ENCODE measurements at regions not wholly inside any gene's neighbourhood (a gene's known extent, or its start where the extent isn't known, plus 50 kb on each side); places are given as distances from the start of the nearest gene placed in this dataset.

DNA sequence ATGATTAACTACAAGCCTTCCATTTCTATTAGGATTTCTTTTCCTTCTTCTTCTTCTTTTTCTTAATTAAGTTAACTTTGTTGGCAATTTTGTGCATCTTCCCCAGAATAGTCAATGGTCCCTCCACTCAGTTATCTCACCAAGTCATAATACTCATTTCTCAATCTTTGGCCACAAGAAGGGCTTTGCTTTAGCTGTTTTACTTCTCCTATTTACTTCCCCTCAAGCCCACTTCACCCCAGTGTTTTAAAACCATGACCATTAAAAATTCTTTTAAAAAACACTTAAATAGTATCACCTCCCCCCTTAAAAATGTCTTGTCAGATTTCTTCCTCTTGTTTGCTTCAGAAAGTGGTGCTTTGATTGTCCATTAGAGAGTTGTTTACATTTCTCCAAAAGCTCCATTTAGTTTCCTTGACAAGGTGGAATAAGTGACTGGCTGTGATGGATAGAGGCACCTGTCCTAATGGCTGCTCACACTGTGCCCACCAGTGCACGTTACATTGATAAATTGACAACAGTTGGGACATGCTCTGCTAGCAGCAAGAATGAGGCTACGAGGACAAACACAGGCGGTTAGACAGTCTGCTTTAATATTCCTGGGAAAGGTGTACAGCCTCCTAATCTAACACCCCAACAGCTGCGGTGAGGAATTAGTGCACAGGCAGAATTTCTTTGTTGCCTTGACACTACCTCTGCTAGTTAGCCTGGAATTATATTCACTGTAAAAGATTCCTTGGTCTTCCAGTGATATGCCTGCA lies 354.7 kb downstream of the LMO4 start:
- H3K9me3 ChIP-seq (ENCODE audit: control insufficient read depth, insufficient read depth, low read depth, low read length) = no peaks in the 10 kb centered on the region
- CTCF ChIA-PET = no interaction called here
- no peak for TF ChIP-seq SIN3A (IDR thresholded peaks at IDR 0.05; ENCODE audit: borderline replicate concordance, insufficient read depth, low read depth, low read length)
- TF ChIP-seq, protein P1, sequence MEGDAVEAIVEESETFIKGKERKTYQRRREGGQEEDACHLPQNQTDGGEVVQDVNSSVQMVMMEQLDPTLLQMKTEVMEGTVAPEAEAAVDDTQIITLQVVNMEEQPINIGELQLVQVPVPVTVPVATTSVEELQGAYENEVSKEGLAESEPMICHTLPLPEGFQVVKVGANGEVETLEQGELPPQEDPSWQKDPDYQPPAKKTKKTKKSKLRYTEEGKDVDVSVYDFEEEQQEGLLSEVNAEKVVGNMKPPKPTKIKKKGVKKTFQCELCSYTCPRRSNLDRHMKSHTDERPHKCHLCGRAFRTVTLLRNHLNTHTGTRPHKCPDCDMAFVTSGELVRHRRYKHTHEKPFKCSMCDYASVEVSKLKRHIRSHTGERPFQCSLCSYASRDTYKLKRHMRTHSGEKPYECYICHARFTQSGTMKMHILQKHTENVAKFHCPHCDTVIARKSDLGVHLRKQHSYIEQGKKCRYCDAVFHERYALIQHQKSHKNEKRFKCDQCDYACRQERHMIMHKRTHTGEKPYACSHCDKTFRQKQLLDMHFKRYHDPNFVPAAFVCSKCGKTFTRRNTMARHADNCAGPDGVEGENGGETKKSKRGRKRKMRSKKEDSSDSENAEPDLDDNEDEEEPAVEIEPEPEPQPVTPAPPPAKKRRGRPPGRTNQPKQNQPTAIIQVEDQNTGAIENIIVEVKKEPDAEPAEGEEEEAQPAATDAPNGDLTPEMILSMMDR (IDR thresholded peaks at IDR 0.05) = peak; percentile 5; the same call in 1 of the 2 replicates
- no peak for TF ChIP-seq POLR2AphosphoS5 (IDR thresholded peaks at IDR 0.05; ENCODE audit: low read depth, low read length)
- H3K36me3 ChIP-seq (ENCODE audit: control insufficient read depth, insufficient read depth, low read length) = no peaks in the 10 kb centered on the region
- BruUV-seq (replicated peaks) = no TSS peak
- no peaks in the 10 kb centered on the region for H3K27me3 ChIP-seq (ENCODE audit: control insufficient read depth, insufficient read depth, low read length)
- POLR2A ChIA-PET = no interaction called here
- DNase-seq (ENCODE audit: low read depth, low spot score) (no peak), ATAC-seq (no peak)
- no peak overlapping the region for H3K27ac ChIP-seq (ENCODE audit: low read length)
- H3K4me3 ChIP-seq (ENCODE audit: low read depth in 2 of 2, low read length in 2 of 2) = no peak overlapping the region
- H3K4me1 ChIP-seq (ENCODE audit: control insufficient read depth, insufficient read depth, low read length) = no peaks in the 10 kb centered on the region
- intact Hi-C loops (cut with micrococcal nuclease; ENCODE audit: unreplicated experiment) = no loop called here
- in situ Hi-C loops (cut with HindIII; ENCODE audit: low pct_unique_long_range_greater_than_20kb, low sequenced_read_pairs) = no loop called here

DNA sequence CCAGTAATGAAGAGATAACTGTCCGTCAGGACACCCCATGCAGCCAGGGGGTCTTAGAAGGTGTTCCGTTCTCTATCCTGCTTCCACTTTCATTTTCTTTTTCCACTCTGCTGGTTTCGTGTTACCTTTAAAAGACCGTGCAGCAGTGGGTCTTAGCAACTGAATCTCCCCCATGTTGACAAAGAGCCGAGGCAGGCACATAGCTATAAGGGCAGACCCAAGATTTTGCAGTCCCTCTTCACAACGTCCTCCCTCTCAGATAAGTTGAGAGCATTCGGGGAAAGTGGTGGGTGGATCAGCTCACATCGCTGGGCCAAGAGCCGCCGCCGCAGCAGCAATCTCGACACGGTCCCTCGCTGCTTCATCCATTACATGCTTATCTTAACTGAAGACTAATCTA lies 355.5 kb downstream of the LMO4 start:
- intact Hi-C loops (cut with micrococcal nuclease; ENCODE audit: unreplicated experiment) = no loop called here
- POLR2A ChIA-PET = no interaction called here
- Histone ChIP-seq H3K4me1 (ENCODE audit: control insufficient read depth, insufficient read depth, low read length) (no peaks in the 10 kb centered on the region), H3K27me3 (ENCODE audit: control insufficient read depth, insufficient read depth, low read length) (no peaks in the 10 kb centered on the region), H3K27ac (ENCODE audit: low read length) (no peak overlapping the region), H3K9me3 (ENCODE audit: control insufficient read depth, insufficient read depth, low read depth, low read length) (no peaks in the 10 kb centered on the region), H3K36me3 (ENCODE audit: control insufficient read depth, insufficient read depth, low read length) (no peaks in the 10 kb centered on the region), H3K4me3 (ENCODE audit: low read depth in 2 of 2, low read length in 2 of 2) (0 out of 4 replicates have a peak overlapping the region, but pooled peaks of 1 of the 2 experiments have one; percentile 5)
- TF ChIP-seq TCF7L2 (IDR thresholded peaks at IDR 0.05; ENCODE audit: low read depth, low read length) (no peak), POLR2AphosphoS5 (IDR thresholded peaks at IDR 0.05; ENCODE audit: low read depth, low read length) (no peak), SIN3A (IDR thresholded peaks at IDR 0.05; ENCODE audit: borderline replicate concordance, insufficient read depth, low read depth, low read length) (no peak)
- TF ChIP-seq, protein P1 (IDR thresholded peaks at IDR 0.05) = no peak
- TF ChIP-seq, protein P2, sequence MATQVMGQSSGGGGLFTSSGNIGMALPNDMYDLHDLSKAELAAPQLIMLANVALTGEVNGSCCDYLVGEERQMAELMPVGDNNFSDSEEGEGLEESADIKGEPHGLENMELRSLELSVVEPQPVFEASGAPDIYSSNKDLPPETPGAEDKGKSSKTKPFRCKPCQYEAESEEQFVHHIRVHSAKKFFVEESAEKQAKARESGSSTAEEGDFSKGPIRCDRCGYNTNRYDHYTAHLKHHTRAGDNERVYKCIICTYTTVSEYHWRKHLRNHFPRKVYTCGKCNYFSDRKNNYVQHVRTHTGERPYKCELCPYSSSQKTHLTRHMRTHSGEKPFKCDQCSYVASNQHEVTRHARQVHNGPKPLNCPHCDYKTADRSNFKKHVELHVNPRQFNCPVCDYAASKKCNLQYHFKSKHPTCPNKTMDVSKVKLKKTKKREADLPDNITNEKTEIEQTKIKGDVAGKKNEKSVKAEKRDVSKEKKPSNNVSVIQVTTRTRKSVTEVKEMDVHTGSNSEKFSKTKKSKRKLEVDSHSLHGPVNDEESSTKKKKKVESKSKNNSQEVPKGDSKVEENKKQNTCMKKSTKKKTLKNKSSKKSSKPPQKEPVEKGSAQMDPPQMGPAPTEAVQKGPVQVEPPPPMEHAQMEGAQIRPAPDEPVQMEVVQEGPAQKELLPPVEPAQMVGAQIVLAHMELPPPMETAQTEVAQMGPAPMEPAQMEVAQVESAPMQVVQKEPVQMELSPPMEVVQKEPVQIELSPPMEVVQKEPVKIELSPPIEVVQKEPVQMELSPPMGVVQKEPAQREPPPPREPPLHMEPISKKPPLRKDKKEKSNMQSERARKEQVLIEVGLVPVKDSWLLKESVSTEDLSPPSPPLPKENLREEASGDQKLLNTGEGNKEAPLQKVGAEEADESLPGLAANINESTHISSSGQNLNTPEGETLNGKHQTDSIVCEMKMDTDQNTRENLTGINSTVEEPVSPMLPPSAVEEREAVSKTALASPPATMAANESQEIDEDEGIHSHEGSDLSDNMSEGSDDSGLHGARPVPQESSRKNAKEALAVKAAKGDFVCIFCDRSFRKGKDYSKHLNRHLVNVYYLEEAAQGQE (IDR thresholded peaks at IDR 0.05; ENCODE audit: insufficient read depth in 1 of 2, low read depth in 2 of 2, low read length in 1 of 2) = no peak
- CTCF ChIA-PET = no interaction called here
- BruUV-seq (replicated peaks) = no TSS peak
- no peak for DNase-seq (ENCODE audit: low read depth, low spot score)
- no peak for ATAC-seq
- in situ Hi-C loops (cut with HindIII; ENCODE audit: low pct_unique_long_range_greater_than_20kb, low sequenced_read_pairs) = no loop called here

Data from Panc1 (cell line).